OCI-LY7 (cell line): ENCODE measurements at regions not wholly inside any gene's neighbourhood (a gene's known extent, or its start where the extent isn't known, plus 50 kb on each side); places are given as distances from the start of the nearest gene placed in this dataset.

Experiments used
- BruUV-seq: library from RNA; stranded (reverse); fragments of 400-500 nt; replicated peaks from 2 replicates; lab custom pipeline; 2021; lab: Mats Ljungman, UMichigan
- CTCF ChIA-PET: fragments of 300-600 bp; sonication (Branson Sonifier 250); formaldehyde crosslinking; loops from one replicate; lab custom pipeline; 2022; ENCODE audit warnings: antibody characterized with exemption; ENCODE audit not compliant: unreplicated experiment; lab: Charles Lee
- POLR2A ChIA-PET: fragments of 300-600 bp; sonication (Branson Sonifier 250); formaldehyde crosslinking; loops from one replicate; lab custom pipeline; 2022; ENCODE audit warnings: antibody characterized with exemption; lab: Charles Lee
- DNase-seq: peaks from one replicate; pipeline ENCODE4 v3.0.0-alpha.2; 2015; ENCODE audit warnings: low spot score
- H2AFZ ChIP-seq: fragments of 200-600 bp; sonication (generic), shearing (Covaris generic); 2 replicates; pipeline ENCODE4 v1.6.1; 2014; ENCODE audit warnings: mild to moderate bottlenecking, antibody characterized with exemption, low read length, moderate library complexity
- H3K27ac ChIP-seq: fragments of 200-600 bp; sonication (generic); 2 replicates; pipeline ENCODE4 v1.5.1; 2014; ENCODE audit warnings: mixed run types, low read depth, mild to moderate bottlenecking, moderate library complexity, low read length, inconsistent platforms; ENCODE audit not compliant: poor library complexity, severe bottlenecking
- H3K36me3 ChIP-seq: fragments of 200-600 bp; sonication (generic); 2 replicates; pipeline ENCODE4 v1.6.1; 2014; ENCODE audit warnings: mild to moderate bottlenecking, antibody characterized with exemption, low read length, moderate library complexity, mixed read lengths; ENCODE audit not compliant: insufficient read depth
- H3K4me1 ChIP-seq: fragments of 200-600 bp; sonication (generic); 2 replicates; pipeline ENCODE4 v1.5.1; 2014; ENCODE audit warnings: mild to moderate bottlenecking, low read length; ENCODE audit not compliant: insufficient read depth, poor library complexity, severe bottlenecking
- H3K4me2 ChIP-seq: fragments of 200-600 bp; sonication (generic); 2 replicates; pipeline ENCODE4 v1.6.1; 2014; ENCODE audit warnings: mild to moderate bottlenecking, low read length
- H3K4me3 ChIP-seq: fragments of 200-600 bp; sonication (generic); 2 replicates; pipeline ENCODE4 v1.5.1; 2014; ENCODE audit warnings: mild to moderate bottlenecking, low read depth, low read length; ENCODE audit not compliant: poor library complexity, severe bottlenecking
- H3K79me2 ChIP-seq: fragments of 200-600 bp; sonication (generic); 2 replicates; pipeline ENCODE4 v1.6.1; 2016; ENCODE audit warnings: low read depth, mild to moderate bottlenecking, low read length, moderate library complexity, mixed read lengths; ENCODE audit not compliant: insufficient read depth
- H3K9me2 ChIP-seq: fragments of 200-600 bp; sonication (generic); 2 replicates; pipeline ENCODE4 v1.6.1; 2016; ENCODE audit warnings: mild to moderate bottlenecking, low read length, mixed read lengths; ENCODE audit not compliant: insufficient read depth
- H3K9me3 ChIP-seq: fragments of 200-600 bp; sonication (generic); 2 replicates; pipeline ENCODE4 v1.6.1; 2014; ENCODE audit warnings: mild to moderate bottlenecking, mixed run types, low read length, mixed read lengths
- H4K20me1 ChIP-seq: fragments of 200-600 bp; sonication (generic); 2 replicates; pipeline ENCODE4 v1.6.1; 2014; ENCODE audit warnings: mild to moderate bottlenecking, antibody characterized with exemption, low read length, moderate library complexity, mixed read lengths; ENCODE audit not compliant: insufficient read depth
- EZH2phosphoT487 ChIP-seq: fragments of 200-600 bp; sonication (generic); IDR thresholded peaks from 2 replicates; pipeline ENCODE4 v1.6.1; 2018; ENCODE audit warnings: low read depth, borderline replicate concordance, mild to moderate bottlenecking, mixed run types, antibody characterized with exemption, low read length, moderate library complexity, mixed read lengths
- intact Hi-C: fragments of 100-400 bp; cut with micrococcal nuclease; formaldehyde crosslinking; loops from one replicate; pipeline ENCODE4 v1.10.0; 2022; ENCODE audit not compliant: unreplicated experiment
- TF ChIP-seq, protein P1 (sequence below): fragments of 200-600 bp; sonication (generic); conservative IDR thresholded peaks from 2 replicates; pipeline ENCODE4 v1.5.1; 2014; ENCODE audit warnings: mild to moderate bottlenecking, antibody characterized with exemption, low read length, moderate library complexity, mixed read lengths

DNA sequence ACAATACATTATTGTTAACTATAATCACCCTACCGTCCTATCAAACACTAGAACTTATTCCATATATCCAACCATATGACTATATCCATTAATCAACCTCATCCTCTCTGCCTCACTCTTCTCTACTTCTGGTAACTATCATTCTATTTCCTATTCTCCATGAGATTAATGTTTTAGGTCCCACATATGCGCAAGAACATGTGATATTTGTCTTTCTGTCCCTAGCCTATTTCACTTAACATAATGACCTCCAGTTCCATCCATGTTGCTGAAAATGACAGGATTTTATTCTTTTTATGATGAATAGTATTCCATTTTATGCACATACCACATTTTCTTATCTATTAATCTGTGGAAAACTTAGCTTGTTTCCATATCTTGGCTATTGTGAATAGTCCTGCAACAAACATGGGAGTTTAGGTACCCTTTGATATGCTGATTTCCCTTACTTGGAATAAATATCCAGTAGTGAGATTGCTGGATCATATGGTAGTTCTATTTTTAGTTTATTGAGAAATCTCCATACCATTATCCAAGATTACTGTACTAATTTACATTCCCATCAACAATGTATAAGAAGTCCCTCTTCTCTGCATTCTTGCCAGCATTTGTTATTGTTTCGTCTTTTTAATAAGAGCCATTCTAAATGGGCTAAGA, 289.4 kb upstream of the GJE1 start:
- H3K27ac ChIP-seq = no peak overlapping the region
- DNase-seq = no peak
- H2AFZ ChIP-seq = no peak overlapping the region
- no peaks in the 10 kb centered on the region for H3K4me1 ChIP-seq
- no TSS peak for BruUV-seq
- no peaks in the 10 kb centered on the region for H3K36me3 ChIP-seq
- ChIA-PET CTCF (no interaction called here), POLR2A (interaction anchor here (0.7 kb wide), 1 partner anchor 85 kb away, joined by 4 read pairs; no protein-coding TSS in a partner anchor)
- intact Hi-C loops = no loop called here
- H4K20me1 ChIP-seq = no peaks in the 10 kb centered on the region
- TF ChIP-seq, protein P1, sequence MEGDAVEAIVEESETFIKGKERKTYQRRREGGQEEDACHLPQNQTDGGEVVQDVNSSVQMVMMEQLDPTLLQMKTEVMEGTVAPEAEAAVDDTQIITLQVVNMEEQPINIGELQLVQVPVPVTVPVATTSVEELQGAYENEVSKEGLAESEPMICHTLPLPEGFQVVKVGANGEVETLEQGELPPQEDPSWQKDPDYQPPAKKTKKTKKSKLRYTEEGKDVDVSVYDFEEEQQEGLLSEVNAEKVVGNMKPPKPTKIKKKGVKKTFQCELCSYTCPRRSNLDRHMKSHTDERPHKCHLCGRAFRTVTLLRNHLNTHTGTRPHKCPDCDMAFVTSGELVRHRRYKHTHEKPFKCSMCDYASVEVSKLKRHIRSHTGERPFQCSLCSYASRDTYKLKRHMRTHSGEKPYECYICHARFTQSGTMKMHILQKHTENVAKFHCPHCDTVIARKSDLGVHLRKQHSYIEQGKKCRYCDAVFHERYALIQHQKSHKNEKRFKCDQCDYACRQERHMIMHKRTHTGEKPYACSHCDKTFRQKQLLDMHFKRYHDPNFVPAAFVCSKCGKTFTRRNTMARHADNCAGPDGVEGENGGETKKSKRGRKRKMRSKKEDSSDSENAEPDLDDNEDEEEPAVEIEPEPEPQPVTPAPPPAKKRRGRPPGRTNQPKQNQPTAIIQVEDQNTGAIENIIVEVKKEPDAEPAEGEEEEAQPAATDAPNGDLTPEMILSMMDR = no peak
- no peak for TF ChIP-seq EZH2phosphoT487
- no peaks in the 10 kb centered on the region for H3K9me2 ChIP-seq
- no peak overlapping the region for H3K4me2 ChIP-seq
- H3K4me3 ChIP-seq = no peak overlapping the region
- no peaks in the 10 kb centered on the region for H3K79me2 ChIP-seq
- no peaks in the 10 kb centered on the region for H3K9me3 ChIP-seq

DNA sequence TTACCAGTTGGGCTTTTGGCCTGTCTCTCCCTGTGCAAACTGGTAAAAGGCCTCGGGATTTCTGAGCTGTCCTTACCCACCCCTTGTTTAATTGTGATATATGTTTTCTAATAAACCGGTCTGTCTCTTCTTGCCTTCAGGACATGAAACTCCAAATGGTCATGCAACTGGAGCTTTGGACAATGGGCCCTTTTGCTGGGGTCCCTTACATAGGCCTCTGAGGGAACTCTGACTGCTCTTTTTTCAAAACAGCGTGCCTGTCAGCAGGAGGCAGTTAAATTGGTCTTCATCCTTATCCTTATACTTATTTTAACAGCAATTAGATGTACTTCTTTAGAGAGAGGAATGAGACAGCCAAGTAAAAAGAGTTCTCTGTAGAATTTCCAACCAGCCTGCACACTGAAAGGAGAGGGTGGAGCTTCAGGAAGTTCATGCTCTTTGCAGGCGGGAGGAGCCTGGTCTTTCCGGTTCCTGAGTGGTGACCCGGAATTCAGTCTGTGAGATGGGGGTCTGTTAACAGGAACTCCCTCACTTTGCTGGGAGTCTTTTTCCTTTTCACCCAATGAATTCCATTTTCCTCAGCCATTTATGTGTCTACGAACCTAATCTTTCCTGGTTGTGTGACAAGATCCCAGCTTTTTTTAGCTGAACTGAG, 299.6 kb upstream of the GJE1 start:
- H3K9me3 ChIP-seq = no peaks in the 10 kb centered on the region
- intact Hi-C loops = no loop called here
- TF ChIP-seq, protein P1 = no peak
- no peak for TF ChIP-seq EZH2phosphoT487
- no TSS peak for BruUV-seq
- no peak overlapping the region for H3K27ac ChIP-seq
- no peak overlapping the region for H3K4me2 ChIP-seq
- H3K36me3 ChIP-seq = no peaks in the 10 kb centered on the region
- H2AFZ ChIP-seq = no peak overlapping the region
- H3K4me1 ChIP-seq = no peaks in the 10 kb centered on the region
- DNase-seq = no peak
- POLR2A ChIA-PET = no interaction called here
- H3K9me2 ChIP-seq = no peaks in the 10 kb centered on the region
- CTCF ChIA-PET = no interaction called here
- no peaks in the 10 kb centered on the region for H4K20me1 ChIP-seq
- H3K4me3 ChIP-seq = no peak overlapping the region
- H3K79me2 ChIP-seq = no peaks in the 10 kb centered on the region

DNA sequence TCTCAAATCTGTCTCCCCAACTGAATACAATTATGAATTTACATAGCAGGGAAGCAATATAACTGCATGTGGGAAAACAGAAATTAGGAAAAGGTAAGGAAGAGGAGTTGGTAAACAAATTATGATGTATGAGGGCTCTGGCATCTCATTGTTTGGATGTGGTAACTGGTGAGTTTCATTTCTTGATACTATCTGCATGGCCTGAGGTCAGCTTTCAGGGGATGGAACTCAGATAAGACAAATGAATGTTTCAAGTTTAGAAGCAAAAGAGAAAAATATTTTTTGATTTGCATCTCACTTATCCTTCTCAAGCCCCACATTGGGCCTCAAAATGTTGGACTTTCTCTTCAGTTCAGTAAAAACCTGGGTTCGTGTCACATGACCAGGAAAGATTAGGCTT, 302.2 kb upstream of the GJE1 start:
- H3K27ac ChIP-seq = no peak overlapping the region
- BruUV-seq = no TSS peak
- no peaks in the 10 kb centered on the region for H3K79me2 ChIP-seq
- intact Hi-C loops = no loop called here
- no peaks in the 10 kb centered on the region for H4K20me1 ChIP-seq
- ChIA-PET CTCF (no interaction called here), POLR2A (no interaction called here)
- H3K9me2 ChIP-seq = no peaks in the 10 kb centered on the region
- H3K36me3 ChIP-seq = no peaks in the 10 kb centered on the region
- no peak for TF ChIP-seq EZH2phosphoT487
- TF ChIP-seq, protein P1 = no peak
- H3K4me3 ChIP-seq = no peak overlapping the region
- no peak overlapping the region for H2AFZ ChIP-seq
- no peaks in the 10 kb centered on the region for H3K4me1 ChIP-seq
- no peak overlapping the region for H3K4me2 ChIP-seq
- no peak for DNase-seq
- H3K9me3 ChIP-seq = no peaks in the 10 kb centered on the region
